RPMI7951 (cell line): ENCODE measurements at regions not wholly inside any gene's neighbourhood (a gene's known extent, or its start where the extent isn't known, plus 50 kb on each side); places are given as distances from the start of the nearest gene placed in this dataset.
"Not testable (repeated sequence)": the region's sequence is repeated elsewhere in the genome, so short reads cannot be mapped to it uniquely, and the experiment has no call there.

Experiments
- DNase-seq: peaks from one replicate; pipeline ENCODE4 v3.0.0-alpha.2; 2012; ENCODE audit warnings: low read depth

DNA sequence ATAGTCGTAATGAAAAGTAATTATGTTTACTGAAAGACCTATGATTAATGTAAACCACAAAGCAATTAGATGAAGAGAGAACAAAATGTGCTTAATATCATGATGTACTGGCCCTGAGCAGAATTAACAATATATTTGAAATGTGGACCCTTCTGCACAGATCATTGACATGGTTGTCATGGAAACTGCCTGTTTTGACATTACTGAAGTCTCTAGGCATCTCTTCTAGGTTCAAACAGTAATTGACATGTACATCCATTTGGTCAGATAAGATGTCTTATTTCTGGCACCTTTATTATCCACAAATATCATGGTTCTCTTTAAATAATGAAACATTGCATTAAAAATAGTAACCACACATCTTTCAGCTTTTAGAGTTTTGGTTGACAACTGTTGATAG is 251.7 kb upstream of the GNPDA2 start:
- DNase-seq = no peak

DNA sequence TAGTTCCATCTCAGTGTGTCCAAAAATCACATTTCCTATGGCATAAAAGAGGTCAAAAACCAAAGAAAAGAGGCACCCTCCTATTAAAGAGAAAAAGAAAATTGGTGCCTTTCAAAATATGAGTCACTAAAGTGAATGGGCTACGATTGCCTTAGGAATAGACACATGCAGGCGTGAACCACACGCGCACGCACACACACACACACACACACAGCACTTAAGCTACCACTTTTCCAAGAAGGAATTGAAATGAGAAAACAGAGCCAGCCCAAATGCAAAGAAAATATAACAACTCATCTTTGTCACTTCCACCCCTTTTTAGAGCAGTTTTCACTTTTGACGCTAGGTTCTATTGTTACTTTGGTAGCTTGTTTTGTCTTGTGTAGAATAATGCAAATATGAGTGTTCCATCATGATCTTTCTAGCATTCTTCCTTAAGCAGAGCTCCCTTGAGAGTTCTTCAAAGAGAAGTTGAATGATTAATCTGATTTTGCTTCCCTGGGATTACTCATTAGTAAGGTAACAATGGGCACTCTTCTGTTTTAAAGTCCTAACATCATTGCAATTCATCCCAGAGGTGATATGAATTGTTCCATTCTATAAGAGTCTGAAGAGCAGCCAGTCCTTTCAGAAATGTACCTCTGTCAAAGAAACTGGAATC is 239.2 kb upstream of the GNPDA2 start:
- no peak for DNase-seq

DNA sequence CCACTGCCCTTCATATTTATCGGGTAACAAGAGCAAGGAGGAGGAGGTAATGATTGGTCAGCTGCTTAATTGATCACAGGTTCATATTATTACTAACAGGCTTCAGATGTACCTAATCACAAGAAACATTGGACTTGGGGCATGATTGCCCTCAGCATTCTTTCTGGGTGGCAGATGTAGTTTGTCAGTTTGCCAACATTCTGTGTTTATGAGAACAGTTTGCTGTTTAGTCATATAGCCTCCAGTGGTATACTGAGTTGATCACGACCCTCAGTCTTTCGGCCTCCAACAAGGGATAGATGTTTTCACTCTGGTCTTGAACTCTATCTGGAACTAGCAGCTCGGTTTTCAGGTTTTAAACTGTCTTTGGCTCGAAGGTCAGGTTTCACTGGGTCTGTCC is 237.7 kb upstream of the GNPDA2 start:
- DNase-seq = not testable (repeated sequence)

DNA sequence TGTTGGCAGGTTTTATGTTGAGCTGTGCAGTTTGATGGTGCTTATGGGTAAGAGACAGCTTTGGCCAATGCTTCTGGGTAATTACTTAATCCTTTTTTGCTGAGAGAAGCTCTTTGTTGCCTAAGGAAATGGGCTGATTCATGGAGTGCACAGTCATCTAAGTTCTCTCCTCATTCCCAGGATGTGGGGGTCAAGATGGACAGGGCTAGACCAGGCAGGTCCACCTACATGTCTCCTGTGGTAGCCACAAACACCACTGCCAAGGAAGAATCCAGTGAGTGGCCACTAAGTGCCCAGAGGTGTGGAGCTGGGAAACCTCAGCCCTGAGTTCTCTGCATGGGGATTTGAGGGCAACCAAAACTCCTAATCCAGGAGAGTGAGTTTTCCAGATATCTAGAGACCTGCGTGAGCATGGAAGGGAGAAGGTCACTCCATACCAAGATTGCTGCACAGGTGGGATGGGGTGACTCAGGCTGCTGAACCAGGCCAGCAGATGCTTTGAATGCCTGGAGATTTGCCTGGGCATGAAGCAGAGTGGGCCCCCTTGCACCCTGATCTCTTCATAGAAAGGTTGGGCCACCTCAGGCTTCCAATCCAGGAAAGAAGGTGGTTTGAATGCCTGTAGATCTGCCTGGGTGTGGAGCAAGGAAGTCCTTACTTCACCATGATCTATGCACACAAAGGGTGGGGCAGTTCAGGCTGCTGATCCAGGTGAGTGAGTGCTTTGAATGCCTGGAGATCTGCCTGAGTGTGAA is 234.8 kb upstream of the GNPDA2 start:
- DNase-seq = no peak

DNA sequence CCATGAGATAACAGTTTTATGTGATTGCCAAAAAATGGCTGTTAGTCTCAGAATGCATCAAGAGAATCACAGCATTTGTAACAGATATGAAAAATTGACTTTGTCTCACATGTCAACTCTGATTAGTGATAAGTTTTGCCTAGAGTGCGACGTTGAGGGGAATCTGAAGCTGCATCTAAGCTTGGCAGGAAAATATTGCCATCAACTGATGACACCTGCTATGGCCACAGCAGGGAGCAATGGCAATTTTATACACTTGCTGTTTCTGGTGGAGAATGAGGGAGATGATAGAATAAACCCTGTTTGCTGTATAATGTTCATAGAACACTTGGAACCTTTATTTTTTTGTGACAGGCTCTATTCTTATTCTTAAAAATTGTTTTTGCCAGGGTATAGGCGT is 205.4 kb upstream of the GNPDA2 start:
- DNase-seq = no peak

DNA sequence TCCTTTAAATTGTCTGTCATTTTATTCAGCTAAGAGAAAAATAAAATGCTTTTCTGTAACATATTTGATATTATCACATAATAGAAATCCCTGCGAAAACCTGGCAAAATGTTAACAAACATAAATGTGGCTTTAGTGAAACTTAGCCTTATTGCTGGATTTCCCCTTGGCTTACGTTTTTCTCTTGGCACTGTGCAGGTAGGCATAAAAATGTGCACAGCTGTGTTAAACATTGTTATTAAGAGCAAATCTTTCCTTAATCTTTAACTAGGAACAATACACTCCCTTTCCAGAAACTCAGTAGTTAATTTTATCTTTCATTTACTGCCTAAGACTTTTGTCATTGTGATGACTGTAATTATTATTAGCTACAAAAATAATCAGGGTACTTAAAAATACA is 202.4 kb upstream of the GNPDA2 start:
- DNase-seq = no peak

DNA sequence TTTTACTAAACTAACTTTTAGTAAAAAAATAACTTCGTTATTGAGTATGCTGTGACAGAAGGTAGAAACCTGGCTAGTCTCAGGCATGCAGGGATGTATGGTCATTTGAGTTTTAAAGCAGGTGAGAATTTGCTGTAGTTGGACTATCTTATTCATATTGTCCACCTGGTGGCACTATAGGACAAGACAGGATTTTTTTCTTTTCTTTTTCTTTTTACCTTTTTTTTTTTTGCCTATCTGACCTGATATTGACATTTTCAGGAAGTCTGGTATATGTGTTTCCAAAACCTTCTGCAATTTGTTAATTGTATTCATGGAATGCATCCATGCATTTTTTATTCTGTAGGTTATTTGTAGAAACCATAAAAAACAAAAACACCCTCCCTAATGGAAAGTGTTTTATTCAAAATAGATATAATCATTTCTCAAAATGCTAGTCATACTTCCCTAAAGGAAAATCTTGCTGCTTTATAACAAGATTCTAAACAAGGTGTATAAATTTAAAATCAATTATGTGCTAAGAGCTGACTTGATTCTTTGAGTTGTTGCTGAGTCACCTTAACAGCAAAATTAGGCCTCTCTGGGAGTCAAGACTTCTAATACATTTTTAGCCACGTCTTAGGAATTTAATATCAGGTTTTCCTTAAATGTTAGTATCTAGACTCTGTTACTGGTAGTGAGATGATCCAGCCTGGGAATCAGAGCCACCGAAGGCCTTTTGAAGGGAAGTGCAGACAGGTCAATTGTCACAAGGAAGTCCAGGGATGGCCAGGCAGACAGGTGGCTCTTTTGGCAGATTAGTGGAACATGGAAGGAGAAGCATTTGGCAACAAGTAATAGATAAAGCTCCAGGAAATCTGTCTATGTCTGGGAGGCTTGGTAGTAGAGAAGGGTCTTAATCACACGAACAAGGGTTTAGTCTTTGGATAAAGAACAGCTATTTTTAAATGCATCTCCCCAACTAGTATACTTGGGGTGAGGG is 201.3 kb upstream of the GNPDA2 start:
- DNase-seq = peak; percentile 15

DNA sequence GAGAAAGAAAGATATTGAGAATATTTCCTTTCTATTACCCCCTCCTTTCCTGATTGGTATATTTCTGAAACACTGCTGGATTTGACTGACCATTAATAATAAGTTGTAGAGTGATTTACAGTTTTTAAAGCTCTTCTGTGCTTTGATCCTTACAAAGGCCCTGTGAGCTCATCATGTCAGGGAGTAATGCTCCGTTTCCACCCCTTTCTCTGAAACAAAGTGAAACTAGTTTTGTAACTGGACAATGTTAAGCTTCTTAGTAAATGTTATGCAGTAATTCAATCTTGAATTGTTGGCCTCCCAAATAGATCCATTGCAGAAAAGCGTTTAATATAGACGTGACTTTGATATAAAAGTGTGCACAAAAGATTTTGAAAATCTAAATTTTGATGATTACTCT is 190.1 kb upstream of the GNPDA2 start:
- peak; percentile 26 for DNase-seq

DNA sequence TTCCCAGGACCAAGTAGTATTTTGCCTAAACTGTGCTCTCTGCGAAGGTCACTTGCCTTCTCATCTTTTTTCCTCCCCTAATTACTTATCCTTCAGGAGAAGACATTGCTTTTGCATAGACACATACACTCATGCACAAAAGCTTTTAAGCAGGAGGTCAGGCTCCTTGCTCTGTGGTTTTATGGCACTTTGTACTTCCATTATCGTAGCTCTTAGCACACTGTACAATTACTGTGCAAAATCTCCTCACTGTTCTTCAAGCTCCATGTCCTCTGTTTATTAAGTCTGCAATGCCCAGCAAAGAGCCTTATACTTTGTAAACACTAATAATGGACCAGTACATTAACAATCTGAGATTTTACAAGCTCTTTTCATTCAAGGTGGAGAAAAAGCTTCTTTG is 188.4 kb upstream of the GNPDA2 start:
- no peak for DNase-seq

DNA sequence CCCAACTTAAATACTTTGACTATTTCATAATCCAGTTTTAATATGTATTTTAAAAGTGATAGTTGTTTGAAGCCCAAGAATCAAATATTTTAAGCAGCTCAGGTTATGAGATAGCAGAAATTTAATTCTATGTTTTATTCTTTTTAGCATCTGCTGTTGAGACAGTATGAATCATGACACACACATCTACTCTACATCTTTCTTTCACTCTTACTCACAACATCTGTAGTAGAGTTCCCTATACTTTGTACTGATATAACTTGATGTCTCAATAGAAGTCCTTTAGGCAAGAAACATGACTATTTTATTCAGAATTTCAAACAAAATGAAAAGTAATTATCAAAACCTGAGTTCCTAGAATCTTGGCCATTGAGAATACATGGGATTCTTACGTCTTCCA is 187.9 kb upstream of the GNPDA2 start:
- DNase-seq = no peak

DNA sequence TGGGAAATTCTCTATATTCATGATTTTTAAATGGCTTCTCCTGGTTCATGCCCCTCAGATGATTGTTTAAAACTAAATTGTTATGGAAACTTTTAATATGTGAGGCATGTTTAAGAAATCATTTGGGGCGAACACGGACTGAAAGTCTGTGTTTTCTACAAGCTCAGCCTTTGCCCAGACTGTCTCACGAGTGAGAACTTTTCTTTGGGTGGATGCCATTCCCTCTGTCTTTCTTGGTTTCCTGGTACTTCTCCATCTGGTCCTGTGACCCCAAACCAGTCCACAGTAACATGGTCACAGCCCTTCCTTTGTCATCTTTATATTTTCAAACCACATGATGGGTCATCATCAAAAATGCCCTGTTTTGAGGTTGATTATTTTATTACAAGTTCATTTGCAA is 186.6 kb upstream of the GNPDA2 start:
- DNase-seq = no peak

DNA sequence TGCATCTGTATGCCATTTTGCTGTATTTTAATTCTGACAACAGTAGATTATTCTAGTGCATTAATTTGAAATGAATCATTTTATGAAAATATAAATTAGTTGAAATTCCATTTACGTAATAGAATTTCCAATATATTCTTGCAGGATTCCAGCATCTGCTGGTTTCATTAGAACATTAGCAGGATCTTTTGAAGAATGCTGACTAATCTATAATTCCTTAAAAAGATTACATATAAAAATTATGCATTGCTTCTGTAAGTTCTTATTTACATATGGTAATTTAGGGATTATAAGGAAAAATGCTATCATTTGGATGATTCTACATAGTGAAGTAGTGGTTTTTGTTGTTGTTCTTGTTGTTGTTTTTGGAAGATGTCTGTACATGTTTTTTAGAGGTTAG is 182.2 kb upstream of the GNPDA2 start:
- no peak for DNase-seq

DNA sequence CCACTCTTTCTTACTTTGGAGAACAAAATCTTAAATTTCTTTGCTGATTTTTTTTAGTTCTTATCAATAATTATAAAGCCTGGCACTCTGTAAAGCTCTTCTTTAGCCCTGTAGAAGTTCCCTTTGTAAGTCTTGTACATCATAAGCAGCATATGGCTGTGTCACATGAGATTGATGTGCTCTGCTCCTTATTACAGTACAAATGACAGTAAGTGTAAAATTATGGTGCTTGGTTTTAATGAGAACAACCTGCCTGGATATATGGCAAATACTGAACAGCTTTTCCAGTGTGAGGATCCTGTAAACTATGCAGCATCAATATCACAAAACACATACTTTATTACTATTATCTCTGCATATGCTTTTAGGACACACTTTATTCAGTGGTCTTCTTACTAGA is 145.9 kb upstream of the GNPDA2 start:
- DNase-seq = no peak

DNA sequence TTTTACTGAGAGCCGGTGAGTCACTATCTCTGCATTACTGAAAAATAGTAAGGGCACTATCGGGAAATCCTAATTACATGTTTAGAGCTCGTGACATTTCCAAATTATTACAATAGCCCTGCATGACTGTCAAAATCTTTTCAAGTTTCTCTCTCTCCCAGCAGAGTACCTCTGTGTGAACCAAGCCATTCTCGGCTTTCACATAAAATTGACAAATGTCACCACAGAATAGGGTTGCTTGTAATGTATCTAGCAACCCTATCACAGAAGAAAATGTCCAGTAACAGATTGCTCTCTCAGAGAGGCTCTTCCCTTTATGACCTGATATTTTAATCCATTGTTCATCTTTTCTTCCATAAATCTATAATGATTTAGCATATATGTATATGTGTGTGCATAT is 144.8 kb upstream of the GNPDA2 start:
- no peak for DNase-seq

DNA sequence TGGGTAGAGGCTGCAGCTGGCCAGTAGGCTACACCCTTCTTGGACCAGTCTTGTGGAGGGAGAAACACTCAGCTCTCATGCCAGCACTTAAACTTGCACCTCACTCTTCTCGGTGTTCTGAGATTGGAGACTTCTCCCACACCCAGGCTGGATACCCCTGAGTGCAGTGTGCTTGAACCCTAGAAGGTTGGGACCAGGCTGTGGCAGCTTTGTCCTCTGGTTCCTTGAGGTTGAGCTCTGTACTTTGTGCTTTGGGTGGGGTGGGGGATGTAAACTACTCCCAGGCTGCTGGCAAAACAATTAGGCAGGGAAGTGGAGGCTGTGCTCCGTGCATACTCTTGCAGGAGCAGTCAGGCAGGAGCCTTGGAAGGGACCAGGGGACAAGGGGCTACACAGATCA is 143.6 kb upstream of the GNPDA2 start:
- no peak for DNase-seq

DNA sequence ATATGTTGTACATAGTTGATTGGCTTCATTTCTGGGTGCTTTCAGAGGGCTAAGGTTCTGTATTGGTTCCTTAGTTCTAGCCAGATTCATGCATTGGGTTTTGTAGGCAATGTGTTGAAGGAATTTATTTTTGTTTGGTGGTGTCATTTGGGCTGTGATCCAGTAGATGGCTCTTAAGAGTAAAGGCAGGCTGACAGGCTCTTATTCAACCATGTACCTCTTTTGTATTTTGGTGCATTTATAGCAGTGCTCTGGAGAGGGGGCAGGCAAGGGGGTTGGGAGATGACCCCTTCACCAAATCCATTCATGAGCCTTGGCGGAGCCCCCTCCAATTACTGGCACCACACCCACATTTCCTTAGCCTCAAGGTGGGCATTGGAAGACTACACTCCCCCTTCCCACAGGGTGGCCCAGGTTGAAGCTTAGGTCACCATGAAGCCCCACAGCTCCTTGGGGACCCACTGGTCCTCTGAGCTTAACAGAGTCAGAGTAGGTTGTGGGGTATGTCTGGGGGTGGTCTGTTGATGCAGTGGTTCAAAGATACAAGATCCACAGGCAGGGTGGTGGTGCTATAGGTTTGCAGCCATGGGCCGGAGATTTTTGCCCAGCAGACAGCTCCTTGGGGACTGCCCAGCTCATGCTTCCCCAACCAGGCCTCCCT is 143.0 kb upstream of the GNPDA2 start:
- no peak for DNase-seq

DNA sequence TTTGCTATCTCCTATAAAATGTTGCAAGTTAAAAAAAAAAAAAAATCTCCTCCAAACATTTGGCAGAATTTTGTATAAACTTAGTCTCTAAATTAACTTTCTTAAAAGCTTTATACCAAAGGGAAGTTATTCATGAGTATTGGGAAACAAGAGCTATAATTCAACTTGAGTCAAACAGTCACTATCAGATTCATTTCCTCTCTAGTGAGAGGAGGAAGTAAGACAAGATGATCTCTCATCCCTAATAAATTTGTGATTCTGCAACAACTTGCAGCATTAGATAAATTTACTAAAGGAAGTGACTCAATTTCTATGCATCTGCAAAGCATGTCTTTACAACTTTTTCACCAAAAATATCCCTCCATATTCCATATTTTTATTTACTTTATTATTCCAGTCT is 135.4 kb upstream of the GNPDA2 start:
- DNase-seq = no peak

DNA sequence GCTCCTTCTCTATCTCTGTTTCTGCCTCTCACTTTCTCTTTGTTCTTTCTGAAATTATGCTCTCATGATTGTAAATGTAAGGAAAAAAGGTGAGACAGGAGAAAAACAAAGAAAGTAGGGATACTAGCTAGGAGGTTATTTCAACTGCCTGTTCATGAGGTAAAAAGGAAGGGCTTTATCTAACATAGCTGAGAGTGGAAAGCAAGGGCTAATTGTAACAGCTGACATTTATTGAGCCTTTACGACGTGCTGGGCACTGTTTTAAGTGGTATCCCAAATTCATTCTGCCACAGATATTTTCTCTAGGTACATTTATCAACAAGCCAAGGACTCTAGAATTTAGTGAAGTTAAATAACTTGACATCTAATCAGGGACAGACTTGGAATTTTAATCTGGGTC is 133.1 kb upstream of the GNPDA2 start:
- DNase-seq = no peak

DNA sequence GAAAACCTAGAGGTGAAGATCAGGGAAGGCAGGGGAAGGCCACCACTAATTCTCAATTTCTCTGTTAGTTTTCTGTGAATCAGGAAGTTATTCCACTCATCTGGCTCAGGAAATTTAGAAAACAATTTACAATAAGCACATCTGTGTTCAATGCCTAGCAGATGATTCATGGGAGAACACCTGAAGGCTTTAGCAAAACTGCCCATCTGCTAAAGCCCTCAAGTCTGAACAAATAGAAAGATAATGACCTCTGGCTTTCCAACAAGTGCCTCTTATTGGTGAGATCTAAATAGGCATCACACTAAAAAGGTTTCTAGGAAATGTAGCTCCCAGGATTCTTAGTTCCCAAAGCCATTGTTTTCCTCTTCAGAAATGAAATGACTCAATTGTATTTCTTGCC is 122.1 kb upstream of the GNPDA2 start:
- no peak for DNase-seq

DNA sequence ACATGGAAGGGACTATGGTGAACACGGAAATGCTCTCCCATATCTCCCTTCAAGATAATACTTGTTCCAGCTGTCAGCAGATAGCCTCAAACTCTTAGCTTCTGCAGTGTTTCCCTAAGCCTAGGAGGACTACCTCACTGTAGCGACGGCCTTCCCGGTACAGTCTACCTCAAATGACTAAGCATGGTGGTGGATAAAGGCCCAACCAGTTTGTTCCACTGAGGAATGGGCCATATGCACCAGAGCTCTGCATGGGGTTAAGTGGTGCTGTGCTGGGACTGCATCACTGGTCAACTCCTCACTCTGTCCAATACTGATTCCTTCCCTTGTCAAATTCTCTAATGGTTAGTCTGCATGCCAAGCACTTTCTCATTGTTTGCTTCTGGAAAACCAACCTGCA is 119.6 kb upstream of the GNPDA2 start:
- no peak for DNase-seq

DNA sequence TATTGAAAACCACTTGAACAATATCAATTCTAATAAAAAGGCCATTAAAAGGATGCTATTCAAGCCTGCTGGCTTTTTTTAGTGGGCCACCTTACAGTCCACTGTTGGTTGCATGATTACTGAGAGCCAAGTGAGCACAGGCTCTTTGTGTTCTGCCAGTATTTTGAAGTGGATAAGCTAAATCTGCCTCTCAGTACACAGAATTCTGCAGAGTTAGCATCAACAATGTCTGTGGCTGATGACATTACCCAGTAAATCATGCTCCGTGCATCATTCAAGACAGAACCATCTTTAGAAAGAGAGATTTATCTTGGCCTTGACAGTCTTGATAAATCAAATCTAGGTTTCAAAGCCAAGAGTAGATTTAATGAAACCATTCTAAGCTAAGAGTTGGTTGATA is 119.0 kb upstream of the GNPDA2 start:
- DNase-seq = no peak

DNA sequence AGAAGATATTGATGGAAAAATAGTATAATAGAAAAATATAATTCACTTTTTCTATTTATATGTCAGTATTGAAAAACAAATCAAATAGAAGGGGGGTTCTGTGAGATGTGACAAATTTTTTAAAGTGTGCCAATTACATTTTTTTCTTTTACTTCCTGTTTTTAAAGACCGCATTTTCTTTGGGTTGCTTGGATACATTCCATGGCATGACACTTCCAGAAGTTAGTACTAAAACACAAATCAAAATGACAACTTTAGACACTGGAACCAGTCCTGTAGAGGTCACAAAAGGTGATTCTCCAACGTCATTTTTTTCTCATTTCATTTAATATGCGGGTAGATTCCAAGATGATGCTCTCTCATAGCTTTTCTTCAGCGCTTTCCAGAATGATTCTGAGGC is 116.2 kb upstream of the GNPDA2 start:
- no peak for DNase-seq
